OCI-LY7 (cell line): ENCODE measurements at regions not wholly inside any gene's neighbourhood (a gene's known extent, or its start where the extent isn't known, plus 50 kb on each side); places are given as distances from the start of the nearest gene placed in this dataset.

Source experiments
- EZH2phosphoT487 ChIP-seq: fragments of 200-600 bp; sonication (generic); IDR thresholded peaks from 2 replicates; pipeline ENCODE4 v1.6.1; 2018; ENCODE audit warnings: low read depth, borderline replicate concordance, mild to moderate bottlenecking, mixed run types, antibody characterized with exemption, low read length, moderate library complexity, mixed read lengths
- TF ChIP-seq, protein P1 (sequence below): fragments of 200-600 bp; sonication (generic); conservative IDR thresholded peaks from 2 replicates; pipeline ENCODE4 v1.5.1; 2014; ENCODE audit warnings: mild to moderate bottlenecking, antibody characterized with exemption, low read length, moderate library complexity, mixed read lengths

DNA sequence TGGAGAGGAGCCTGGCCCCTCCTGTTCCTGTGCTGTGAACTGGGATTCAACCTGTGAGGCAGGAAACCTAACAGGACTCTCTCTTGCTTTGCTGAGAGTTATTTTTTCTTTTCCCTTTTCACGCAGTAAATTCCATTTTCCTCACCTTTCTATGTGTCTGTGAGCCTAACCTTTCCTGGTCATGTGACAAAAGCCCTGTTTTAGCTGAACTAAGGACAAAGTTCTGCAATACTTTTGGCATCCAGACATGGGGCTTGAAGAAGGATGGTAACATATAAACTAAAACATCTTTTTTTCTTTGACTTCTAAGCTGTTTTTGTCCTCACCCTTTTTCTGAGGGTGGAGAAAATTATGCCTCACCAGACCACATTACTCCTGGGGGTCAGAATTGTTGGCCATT lies 368.5 kb downstream of the HTR1B start:
- TF ChIP-seq, protein P1, sequence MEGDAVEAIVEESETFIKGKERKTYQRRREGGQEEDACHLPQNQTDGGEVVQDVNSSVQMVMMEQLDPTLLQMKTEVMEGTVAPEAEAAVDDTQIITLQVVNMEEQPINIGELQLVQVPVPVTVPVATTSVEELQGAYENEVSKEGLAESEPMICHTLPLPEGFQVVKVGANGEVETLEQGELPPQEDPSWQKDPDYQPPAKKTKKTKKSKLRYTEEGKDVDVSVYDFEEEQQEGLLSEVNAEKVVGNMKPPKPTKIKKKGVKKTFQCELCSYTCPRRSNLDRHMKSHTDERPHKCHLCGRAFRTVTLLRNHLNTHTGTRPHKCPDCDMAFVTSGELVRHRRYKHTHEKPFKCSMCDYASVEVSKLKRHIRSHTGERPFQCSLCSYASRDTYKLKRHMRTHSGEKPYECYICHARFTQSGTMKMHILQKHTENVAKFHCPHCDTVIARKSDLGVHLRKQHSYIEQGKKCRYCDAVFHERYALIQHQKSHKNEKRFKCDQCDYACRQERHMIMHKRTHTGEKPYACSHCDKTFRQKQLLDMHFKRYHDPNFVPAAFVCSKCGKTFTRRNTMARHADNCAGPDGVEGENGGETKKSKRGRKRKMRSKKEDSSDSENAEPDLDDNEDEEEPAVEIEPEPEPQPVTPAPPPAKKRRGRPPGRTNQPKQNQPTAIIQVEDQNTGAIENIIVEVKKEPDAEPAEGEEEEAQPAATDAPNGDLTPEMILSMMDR: no peak
- TF ChIP-seq EZH2phosphoT487: no peak
